ENCODE measurements at regions not wholly inside any gene's neighbourhood (a gene's known extent, or its start where the extent isn't known, plus 50 kb on each side); places are given as distances from the start of the nearest gene placed in this dataset.

DNA sequence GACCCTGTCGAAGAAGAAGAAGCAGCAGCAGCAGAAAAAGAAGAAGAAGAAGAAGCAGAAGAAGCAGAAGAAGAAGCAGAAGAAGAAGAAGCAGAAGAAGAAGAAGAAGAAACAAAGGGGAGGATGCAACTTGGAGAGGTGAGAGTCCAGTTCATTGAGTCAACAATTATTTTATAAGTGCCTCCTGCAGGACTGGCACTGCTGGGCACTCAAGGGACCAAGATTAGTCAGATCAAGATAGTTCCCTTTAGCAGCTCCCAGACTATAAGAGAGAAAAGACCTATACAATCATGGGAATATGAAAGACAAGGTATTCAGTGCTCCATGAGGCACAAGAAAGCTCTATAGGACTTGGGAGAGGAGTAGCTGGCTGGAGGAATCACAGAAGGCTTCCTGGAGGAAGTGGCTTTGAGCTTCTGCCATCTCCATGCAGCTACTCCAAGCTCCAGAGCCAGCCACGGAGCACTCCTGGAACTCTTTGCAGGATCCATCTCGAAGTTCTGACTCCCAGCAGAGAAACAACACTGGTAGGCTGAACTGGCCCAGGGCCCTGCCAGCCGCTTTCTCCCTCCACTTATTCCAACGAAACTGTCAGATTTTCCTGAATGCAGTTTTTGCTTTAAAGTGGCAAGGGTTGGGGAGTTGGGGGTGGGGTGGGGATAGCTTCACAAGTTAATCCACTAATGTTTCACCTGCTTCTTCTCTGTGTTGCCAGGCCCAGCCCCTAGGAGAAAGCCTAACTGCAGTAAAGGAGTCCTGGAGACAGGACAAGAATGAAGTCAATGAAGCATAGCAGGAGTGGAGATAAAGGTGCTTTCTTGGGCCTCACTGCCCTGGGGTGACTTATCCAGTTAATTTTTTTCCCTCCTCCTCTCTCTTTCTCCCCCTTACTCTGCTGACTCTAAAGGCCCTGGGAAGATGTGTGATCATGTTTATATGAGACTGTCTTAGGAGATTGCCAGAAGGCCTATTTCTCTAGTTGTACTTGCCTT is 140.1 kb upstream of the PARP11 start:
- no peak for DNase-seq

DNA sequence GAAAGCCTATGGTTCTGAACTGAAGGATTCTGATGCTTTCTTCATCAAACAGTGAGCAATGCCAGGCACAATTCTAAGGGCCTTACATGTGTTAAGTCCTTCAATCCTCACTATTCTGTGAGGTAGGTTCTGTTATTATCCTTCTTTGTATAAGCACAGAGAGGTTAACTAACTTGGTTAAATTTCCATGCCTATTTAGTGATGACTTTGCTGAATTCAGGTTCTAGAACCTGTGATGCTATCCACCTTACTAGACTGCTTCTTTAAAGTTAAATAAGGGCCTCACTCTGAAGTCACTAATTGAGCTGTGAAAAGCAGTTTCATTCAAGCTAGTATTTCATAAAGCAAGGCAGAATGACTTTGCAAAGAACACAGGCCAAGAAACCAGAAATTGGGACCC is 138.9 kb upstream of the PARP11 start:
- DNase-seq, result no peak

DNA sequence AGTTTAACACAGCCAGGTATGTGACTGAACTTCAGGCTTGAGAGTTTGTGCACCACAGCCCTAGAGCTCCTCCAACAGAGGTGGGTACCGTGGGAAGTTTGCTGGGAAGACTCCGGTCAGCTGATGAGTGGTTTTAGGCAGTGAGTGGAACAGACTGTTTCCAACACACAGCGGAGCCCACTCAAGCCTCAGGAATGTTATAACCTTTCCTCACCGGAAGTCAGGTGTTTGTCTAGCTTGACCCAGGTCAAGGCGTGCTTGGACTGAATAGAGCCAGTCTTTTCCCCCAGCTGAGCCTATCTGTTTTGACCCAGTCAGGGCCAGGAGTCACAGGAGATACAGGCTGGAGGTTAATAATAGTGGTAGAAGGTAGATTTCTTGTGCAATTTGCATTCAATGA is 138.4 kb upstream of the PARP11 start:
- peak; percentile 42 for DNase-seq

DNA sequence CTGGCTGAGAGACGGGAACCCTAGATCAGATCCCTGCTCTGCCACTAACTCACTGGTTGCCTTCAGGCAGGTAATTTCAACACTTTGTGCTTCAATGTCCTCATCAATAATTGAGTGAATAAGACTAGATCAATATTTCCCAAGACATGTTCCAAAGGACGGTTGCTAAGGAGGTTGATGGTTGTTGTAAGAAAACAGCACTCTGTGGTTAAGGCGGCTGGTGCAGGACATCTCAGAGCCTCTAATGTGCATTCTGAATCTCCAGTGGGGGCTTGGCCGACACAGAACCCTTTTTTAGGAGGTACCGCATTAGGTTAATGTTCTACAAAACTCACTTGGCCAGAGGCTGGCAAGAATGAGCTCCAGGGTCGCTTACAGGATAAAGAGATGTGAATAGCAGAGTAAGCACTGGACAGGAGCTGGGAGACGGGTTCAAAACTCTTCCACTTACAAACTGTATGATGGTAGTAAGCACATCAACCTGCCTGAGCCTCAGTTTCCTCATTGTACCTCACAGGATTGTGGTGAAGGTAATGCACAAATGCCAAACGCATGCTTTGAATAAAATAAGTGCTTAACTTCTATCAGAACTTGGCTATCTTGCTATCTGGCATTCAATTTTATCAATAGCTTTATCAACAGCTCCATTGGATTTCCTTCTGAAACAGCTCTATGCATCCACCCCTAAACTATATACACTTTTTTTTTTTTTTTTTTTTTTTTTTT is 136.9 kb upstream of the PARP11 start:
- no peak for DNase-seq

DNA sequence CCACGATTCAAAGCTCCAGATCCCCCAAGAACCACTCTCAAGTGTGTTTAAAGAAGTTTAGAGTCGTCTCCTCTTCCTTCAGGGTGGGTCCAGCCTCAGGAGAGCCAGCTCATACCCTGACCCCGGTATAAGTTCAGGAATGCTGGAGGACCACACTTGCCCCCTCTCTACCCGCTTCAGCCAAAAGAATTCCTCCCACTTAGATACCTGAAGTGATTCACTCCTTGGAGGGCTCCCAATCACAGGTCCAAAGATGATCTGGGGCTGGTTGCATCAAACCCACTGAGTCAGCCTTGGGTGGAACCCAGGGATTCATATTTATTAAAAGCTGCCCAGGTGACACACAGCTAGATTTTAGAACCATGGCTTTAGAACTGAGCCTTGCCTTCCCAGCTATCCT is 133.5 kb upstream of the PARP11 start:
- no peak for DNase-seq

DNA sequence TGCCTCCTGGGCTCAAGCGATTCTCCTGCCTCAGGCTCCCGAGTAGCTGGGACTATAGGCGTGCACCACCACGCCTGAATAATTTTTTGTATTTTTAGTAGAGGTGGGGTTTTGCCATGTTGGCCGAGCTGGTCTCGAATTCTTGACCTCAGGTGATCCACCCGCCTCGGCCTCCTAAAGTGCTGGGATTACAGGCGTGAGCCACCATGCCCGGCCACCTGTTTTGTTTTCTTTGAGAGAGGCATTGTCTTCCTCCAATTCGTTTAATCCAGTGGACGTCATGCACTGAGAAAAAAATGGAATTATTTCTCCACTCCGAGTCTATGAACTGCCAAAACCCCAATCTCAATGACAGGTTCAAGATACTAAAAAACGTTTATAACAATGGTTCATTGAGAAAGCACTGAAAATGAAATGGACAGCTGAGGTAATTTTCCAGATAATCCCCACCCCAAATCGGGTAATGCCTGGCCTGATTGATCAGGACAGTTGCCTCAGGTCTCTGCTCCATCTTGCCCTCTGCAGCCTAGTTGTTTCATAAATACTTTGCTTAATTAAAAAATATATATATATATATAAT is 132.7 kb upstream of the PARP11 start:
- no peak for DNase-seq

DNA sequence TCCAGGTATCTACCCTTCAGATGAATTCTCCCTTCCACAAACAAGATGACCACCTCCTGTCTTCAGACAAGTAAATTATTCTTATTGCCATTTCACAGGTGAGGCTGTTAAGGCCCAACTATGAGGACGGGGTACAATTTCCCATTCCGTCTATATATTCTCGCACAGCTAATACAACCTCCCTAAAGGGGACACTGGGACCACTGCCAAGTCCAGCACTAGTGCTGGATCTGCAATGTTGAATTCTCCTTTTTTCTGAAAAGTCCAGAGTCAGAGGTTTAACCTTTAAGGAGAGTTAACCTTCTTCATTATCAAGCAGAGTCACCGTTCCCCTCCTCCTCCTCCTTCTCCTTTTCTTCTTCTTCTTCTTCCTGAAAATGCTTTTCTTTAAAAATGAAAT is 130.4 kb upstream of the PARP11 start:
- DNase-seq, result no peak

DNA sequence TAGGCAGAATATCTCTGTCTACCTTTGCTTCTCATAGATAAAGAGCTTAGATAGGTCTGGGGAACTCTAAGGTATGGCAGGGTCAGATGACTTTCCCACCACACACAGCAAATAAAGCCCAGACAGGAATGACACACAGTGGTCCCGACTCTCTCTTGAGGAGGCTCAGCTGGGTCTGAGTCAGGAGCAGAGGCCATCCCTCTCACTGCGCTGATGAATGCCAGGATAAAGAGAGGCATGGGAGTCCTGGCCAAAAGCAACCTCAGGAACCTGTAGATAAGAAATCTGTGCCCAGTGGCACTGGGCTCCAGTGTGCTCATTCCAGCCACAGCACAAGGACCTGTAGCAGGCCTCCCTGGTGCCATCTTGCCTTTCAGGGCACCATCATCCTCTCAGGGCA is 129.4 kb upstream of the PARP11 start:
- DNase-seq, result no peak

DNA sequence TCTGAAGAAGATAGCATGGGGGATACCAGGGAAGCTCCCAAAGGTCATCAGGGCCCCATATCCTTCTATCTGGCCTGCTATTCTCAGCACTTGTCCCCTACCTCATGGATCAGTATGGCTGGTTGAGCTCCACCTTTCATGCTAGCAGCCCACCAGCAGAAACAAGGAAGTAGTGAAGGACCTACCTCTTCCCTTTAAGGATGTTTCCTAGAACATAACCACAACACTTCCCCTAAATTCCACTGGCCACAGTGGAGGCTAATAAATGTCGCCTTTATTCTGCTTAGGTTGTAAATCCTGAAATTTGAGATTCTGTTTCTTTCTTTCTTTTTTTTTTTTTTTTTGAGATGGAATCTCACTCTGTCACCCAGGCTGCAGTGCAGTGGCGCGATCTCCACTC is 128.6 kb upstream of the PARP11 start:
- no peak for DNase-seq

DNA sequence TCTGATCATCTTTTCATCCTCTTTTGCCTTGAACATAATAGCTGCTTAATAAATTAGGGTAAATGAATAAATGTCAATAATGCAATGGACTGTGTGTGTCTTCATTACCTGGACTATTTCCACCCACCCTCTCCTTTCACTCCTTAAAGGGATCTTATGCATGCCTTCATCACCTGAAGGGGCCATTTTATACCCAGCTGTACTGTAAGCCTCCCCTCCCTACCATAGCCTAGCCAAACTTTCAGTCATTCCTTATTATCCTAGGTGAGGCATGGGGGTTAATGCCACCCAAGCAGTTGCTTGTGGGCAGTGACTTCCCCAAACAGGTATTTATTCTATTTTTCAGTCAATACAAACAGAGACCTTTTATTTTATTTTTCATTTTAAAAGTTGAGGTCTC is 127.8 kb upstream of the PARP11 start:
- DNase-seq, result no peak

DNA sequence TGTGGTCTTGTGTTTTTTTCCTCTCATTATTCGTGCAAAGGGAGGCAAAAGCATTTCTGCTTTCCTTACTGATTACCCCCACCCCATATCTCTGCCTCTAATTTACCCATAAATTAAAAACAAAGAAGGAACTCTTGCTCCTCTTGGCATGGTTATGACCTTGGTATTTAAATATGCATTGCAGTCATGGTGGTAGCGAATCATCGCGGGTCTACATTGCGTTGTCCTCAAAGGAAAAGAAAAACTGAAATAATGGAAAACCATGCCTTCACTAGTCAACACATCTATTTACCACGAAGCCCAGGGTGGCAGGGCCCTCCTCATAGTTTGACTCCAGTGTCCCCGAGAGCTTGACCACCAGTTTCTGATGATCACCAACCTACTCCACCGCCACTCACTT is 126.7 kb upstream of the PARP11 start:
- no peak for DNase-seq

DNA sequence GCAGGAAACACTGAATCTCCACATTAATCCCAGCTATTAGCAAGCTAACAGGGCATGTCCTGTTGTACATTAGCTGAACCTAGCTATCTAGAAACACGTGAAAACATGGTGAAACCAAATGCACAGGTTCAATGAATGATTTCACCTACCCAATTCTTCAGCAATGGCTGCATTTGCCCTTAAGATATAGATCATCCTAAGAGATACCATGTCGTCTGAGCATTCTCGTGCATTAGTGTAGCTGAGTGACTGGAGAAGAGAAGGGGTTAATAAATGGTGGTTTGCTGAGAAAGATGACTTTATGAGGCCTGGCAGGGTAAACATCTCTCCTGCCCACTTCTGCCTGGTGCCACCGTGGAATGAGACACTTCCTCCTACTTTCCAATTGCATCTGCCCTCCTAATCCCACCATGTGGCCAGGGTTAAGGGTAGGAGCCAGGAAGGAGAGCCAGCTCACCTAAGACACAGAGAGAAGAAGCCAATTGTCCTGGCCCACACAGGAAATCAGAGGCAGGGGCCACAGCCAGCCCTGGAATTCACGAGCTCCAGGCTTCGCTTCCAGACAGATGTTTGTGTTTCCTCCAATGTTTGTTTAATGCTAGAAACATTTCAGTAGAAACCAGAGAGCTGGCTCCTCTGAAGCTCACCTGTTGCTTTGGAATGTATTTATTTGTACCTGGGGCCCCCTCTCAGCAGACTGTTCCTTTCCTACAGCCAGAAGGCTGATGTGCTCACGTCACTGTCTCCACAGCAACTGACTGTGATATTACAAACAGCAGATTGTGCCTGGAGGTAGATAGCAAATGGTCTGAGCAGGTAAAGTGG is 126.0 kb upstream of the PARP11 start:
- DNase-seq, result no peak

DNA sequence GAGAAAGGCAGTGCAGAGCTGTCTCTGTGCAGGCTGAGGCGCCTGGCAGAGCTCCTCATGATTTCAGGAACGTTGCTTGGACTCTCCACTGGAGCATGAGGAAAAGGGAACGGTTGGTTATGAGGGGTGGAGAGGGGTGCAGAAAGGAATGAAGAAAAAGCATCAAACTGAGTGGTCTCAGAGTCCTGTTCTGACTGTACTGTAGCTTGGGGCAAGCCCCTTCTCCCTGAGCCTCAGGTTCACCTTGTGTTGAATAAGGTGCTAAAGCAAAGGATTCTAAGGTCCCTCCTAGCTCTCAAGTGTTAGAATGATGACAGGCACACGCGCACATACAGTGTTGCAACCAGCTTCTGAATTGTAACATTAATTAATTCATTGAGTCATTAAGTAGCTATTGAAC is 125.2 kb upstream of the PARP11 start:
- no peak for DNase-seq

DNA sequence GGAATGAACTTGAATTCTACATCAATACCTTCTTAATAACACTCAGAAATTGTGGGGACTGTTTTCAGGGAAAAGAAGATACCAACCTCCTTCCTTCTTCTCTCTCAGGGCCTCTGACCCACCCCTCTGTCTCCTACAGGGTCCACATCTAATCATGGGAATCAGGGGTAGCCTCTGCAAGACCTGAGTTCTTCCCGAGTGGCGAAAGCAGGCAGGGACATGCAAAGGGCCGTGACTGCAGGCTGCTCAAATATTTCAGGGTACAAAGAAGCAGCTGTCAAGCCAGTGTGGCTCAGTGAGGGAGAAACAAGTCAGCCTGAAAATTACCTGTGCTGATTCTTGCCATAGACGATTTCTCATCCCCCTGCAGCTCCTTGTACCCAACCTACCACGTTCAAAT is 123.1 kb upstream of the PARP11 start:
- DNase-seq, result no peak

DNA sequence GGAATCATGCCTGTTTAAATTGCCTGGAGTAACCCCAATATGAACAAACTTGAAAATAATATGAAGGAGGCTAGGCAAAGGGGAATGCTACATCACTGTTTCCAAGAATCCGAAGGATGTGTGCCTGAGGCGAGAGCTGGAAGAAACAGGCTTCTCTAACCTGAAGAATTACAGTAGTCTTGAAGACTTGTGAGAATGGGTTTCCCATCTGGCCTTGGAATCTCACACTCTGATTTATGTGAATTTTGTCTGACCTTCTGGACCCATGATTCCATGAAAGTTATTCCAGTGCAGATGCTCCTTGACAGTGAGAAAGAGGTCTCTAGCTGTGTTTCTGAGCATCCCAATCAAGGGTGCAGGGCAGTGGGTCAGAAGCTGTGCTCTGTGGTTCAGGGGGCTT is 122.1 kb upstream of the PARP11 start:
- no peak for DNase-seq

DNA sequence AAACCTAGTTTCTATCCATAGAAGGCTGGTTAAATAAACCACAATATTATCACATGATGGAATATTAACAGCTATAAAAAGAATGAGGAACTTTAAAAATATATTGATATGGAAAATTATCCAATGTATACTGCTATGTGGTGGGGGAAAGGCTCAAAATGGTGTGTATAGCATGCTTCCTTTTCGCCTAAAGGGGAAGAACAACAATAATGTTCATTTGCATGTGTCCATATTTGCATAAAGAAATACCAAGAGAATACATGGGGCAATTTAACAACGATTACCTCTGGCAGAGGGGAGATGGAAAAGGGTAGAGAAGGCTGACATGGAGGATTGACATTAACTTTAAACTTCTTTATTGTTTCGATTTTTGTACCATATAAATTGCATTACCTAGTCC is 121.3 kb upstream of the PARP11 start:
- DNase-seq, result no peak

DNA sequence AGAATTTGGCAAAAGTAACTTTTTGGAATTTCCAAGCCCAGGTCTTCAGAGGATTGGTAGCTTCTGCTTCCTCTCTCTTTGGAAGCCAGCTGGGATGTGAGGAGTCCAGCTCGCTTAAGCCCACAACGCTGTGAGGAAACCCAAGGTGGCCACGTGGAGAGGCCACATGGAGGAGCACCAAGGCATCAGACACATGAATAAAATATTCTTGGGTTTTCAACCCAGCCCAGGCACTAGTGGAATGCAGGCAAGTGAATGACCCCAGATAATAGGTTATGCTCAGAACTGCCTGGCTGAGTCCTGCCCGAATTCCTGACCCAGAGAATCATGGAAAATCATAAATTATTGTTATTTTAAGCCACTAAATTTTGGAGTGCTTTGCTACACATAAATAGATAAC is 119.7 kb upstream of the PARP11 start:
- DNase-seq, result no peak

DNA sequence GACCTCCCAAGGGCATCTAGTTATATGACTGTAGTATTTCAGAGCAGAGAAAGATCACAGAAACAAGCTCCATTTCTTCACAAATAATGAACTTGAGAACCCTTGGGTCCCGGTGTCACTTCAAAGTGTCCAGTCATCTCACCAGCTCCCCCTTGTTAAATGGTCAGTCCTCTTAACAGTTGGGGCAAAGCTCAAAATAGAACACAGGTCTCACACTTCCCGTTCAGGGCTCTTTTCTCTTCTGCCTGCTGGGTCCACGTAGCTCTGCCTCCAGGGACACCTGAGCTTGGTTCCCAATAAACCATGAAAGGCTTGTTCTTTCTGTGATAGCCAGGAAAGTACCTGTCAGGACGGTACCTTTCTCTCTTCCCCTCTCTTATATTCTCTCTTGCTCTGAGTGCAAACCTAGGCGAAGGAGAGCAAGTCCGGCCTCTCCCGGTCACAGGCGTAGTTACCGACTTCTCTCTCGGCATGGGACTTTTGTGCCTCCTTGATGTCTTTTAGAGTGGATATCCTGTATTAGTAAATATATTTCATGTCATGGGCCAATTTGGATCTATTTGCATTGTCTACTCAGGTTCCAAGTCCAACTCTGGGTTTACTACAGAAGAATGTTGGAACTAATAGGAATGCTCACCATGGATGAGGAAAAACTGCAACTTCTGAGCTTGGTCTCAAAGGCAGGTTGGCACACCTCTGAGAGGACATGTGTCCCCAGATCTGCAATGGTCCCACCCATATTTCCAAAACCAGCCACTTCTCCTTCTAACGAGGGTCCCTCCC is 118.8 kb upstream of the PARP11 start:
- no peak for DNase-seq

DNA sequence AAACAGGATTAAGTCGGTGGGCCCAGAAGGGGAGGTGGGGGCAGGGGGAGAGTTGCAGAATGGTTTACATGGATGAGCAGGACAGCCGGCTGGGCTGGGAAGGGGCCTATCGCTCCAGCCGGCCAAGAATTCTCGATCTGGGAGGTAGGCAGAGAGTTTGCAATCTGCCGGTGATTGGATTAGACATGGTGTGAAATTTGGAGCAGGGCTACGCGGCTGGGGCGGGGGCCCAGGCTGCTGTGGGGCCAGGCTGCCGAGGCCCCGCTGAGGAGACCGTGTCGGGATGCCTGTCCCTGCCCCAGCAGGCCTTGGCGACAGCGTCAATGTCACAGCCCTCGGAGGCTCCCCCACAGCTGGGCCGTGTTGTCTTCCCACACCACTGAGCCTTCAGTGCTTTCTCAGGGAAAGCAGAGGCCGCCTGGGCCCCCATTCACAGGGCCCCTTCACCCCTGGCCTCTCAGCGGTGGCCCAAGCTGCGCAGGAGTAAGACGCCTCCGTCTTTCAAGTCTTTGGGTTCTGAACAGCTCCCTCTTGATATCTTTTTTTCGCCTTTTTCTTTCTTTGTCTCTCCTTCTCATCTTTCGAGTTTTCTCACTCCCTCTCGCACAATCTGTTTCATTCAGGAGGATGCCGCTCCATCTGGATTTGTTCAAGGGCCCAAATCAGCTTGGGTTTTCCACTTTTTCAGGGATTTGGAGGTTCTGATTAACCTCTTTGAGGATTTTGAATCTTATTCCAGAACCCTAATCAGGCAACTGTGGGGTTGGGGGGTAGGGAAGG is 117.5 kb upstream of the PARP11 start:
- no peak for DNase-seq

DNA sequence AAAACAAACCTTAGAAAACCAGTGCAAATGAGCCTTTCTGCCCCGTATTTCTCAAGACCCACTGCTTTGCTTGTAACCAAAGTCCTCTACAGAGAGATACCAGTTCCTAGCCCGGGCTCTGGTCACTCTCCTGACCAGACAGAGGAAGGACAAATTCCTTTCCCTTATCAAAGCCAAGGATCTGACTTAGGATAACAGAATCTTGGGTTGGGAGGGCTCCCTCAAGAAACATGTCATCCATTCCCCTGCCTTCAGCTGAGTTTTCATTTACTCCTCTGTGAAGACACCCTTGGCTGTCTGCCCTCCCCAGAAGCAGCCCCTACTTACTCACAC is 116.0 kb upstream of the PARP11 start:
- DNase-seq, result no peak

DNA sequence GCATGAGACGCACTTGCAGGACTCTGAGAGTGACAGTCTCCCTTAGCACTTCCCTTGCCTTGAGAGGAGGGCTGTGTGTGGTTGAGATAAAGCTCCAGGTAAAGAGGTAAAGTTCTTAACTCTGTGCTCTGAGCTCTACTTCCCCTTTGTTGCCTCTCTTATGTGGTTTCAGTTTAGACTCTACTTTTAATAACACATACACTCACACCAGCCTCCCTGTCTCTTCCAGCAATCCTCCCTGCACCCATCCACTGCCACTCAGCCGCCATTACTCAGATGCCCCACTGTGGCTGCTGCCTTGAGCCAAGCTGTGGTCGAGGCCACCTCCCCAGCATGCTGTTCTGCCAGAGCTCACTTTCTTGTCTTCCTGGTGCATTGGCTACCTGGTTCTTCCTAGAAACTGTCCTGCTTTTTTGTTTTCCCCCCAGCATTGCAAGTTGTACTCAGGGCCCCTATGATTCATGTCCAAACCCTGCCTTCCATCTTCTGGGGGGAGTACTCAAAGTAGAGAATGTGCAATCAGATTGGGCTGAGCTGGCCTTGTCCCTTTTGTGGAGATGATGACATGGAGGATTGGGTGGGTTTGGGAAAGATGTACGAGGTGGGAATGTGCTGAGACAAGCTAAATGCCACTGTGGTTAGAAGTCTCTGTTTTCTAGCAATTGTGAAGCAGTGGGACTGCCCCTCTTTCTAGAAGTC is 115.5 kb upstream of the PARP11 start:
- DNase-seq, result no peak

Measured in dermis blood vessel endothelial cell (primary cell).